H9 (cell line): ENCODE measurements at regions not wholly inside any gene's neighbourhood (a gene's known extent, or its start where the extent isn't known, plus 50 kb on each side); places are given as distances from the start of the nearest gene placed in this dataset.

ENCODE experiments used
- DNase-seq: peaks from one replicate; pipeline ENCODE4 v3.0.0-alpha.2; 2017
- H2AFZ ChIP-seq: one replicate; pipeline ENCODE4 v1.6.1; 2013; ENCODE audit warnings: mild to moderate bottlenecking, low read length, control low read depth, moderate library complexity
- H2AK5ac ChIP-seq: 2 replicates; pipeline ENCODE4 v1.6.1; 2013; ENCODE audit warnings: low read length, control low read depth, mixed read lengths; ENCODE audit not compliant: insufficient read length
- H2BK120ac ChIP-seq: one replicate; pipeline ENCODE4 v1.6.1; 2013; ENCODE audit warnings: low read depth, mild to moderate bottlenecking, low read length, control low read depth, inconsistent platforms; ENCODE audit not compliant: poor library complexity, severe bottlenecking
- H2BK12ac ChIP-seq: 2 replicates; pipeline ENCODE4 v1.6.1; 2013; ENCODE audit warnings: low read length, control low read depth, mixed read lengths, low read depth; ENCODE audit not compliant: insufficient read length
- H2BK15ac ChIP-seq: 2 replicates; pipeline ENCODE4 v1.6.1; 2013; ENCODE audit warnings: low read depth, low read length, control low read depth
- H2BK20ac ChIP-seq: one replicate; pipeline ENCODE4 v1.6.1; 2013; ENCODE audit warnings: low read depth, mild to moderate bottlenecking, low read length, control low read depth, inconsistent platforms; ENCODE audit not compliant: poor library complexity, severe bottlenecking
- H2BK5ac ChIP-seq: 2 replicates; pipeline ENCODE4 v1.6.1; 2013; ENCODE audit warnings: low read length, control low read depth, mixed read lengths; ENCODE audit not compliant: insufficient read length
- H3K14ac ChIP-seq: 2 replicates; pipeline ENCODE4 v1.6.1; 2013; ENCODE audit warnings: low read length, control low read depth; ENCODE audit not compliant: insufficient read depth
- H3K18ac ChIP-seq: 2 replicates; pipeline ENCODE4 v1.6.1; 2013; ENCODE audit warnings: low read depth, mild to moderate bottlenecking, mixed read lengths, low read length, control low read depth; ENCODE audit not compliant: insufficient read length
- H3K23ac ChIP-seq: 2 replicates; pipeline ENCODE4 v1.6.1; 2013; ENCODE audit warnings: low read length, control low read depth, mixed read lengths, low read depth; ENCODE audit not compliant: insufficient read length
- H3K23me2 ChIP-seq: 2 replicates; pipeline ENCODE4 v1.6.1; 2013; ENCODE audit warnings: low read depth, mild to moderate bottlenecking, mixed read lengths, low read length, control low read depth; ENCODE audit not compliant: insufficient read length, poor library complexity, severe bottlenecking
- H3K27ac ChIP-seq: 2 replicates; pipeline ENCODE4 v1.5.1; 2013; ENCODE audit warnings: low read length, control low read depth, mixed read lengths, low read depth; ENCODE audit not compliant: insufficient read length
- H3K27me3 ChIP-seq: 2 replicates; pipeline ENCODE4 v1.6.1; 2013; ENCODE audit warnings: low read length, control low read depth, inconsistent platforms; ENCODE audit not compliant: insufficient read depth
- H3K4ac ChIP-seq: 2 replicates; pipeline ENCODE4 v1.6.1; 2013; ENCODE audit warnings: low read depth, mild to moderate bottlenecking, control low read depth, inconsistent platforms, low read length, moderate library complexity
- H3K4me1 ChIP-seq: 2 replicates; pipeline ENCODE4 v1.6.1; 2013; ENCODE audit warnings: low read length, control low read depth, inconsistent platforms; ENCODE audit not compliant: insufficient read depth
- H3K4me2 ChIP-seq: 2 replicates; pipeline ENCODE4 v1.6.1; 2013; ENCODE audit warnings: low read length, control low read depth, mixed read lengths; ENCODE audit not compliant: insufficient read length, insufficient read depth
- H3K56ac ChIP-seq: 2 replicates; pipeline ENCODE4 v1.6.1; 2013; ENCODE audit warnings: low read depth, mild to moderate bottlenecking, mixed read lengths, low read length, control low read depth; ENCODE audit not compliant: insufficient read length
- H3K79me1 ChIP-seq: 2 replicates; pipeline ENCODE4 v1.6.1; 2013; ENCODE audit warnings: low read depth, mild to moderate bottlenecking, moderate library complexity, low read length, control low read depth, inconsistent platforms; ENCODE audit not compliant: insufficient read depth, poor library complexity, severe bottlenecking
- H3K79me2 ChIP-seq: 2 replicates; pipeline ENCODE4 v1.6.1; 2013; ENCODE audit warnings: low read length, control low read depth, inconsistent platforms; ENCODE audit not compliant: insufficient read depth
- H3K9ac ChIP-seq: 2 replicates; pipeline ENCODE4 v1.6.1; 2013; ENCODE audit warnings: low read length, control low read depth, mixed read lengths; ENCODE audit not compliant: insufficient read length; ENCODE audit errors: extremely low read depth
- H3K9me3 ChIP-seq: one replicate; pipeline ENCODE4 v1.6.1; 2013; ENCODE audit warnings: low read depth, low read length, inconsistent platforms; ENCODE audit not compliant: control insufficient read depth
- H3T11ph ChIP-seq: one replicate; pipeline ENCODE4 v1.6.1; 2013; ENCODE audit warnings: mild to moderate bottlenecking, low read length, control low read depth, inconsistent platforms
- H4K20me1 ChIP-seq: one replicate; pipeline ENCODE4 v1.6.1; 2013; ENCODE audit not compliant: control insufficient read depth, insufficient read length, insufficient read depth
- H4K5ac ChIP-seq: 2 replicates; pipeline ENCODE4 v1.6.1; 2013; ENCODE audit warnings: low read depth, mild to moderate bottlenecking, mixed read lengths, low read length, control low read depth; ENCODE audit not compliant: insufficient read length
- H4K8ac ChIP-seq: replicated peaks from 2 replicates; pipeline ENCODE4 v1.6.1; 2013; ENCODE audit warnings: low read length, control low read depth, mixed read lengths, low read depth; ENCODE audit not compliant: insufficient read length
- H4K91ac ChIP-seq: 2 replicates; pipeline ENCODE4 v1.6.1; 2013; ENCODE audit warnings: low read depth, mild to moderate bottlenecking, moderate library complexity, mixed read lengths, low read length, control low read depth; ENCODE audit not compliant: insufficient read length
- H3K27ac Mint-ChIP-seq, 3 experiments: 2 replicates in 2 of 3; 3 replicates in 1 of 3; pipeline ENCODE4 v1.8.0; 2020 to 2021; ENCODE audit warnings: mixed read lengths in 3 of 3, mild to moderate bottlenecking in 1 of 3, moderate library complexity in 1 of 3
- H3K27me3 Mint-ChIP-seq: 2 replicates; pipeline ENCODE4 v1.8.0; 2021; ENCODE audit warnings: low read depth, mild to moderate bottlenecking, moderate library complexity, mixed read lengths
- H3K36me3 Mint-ChIP-seq, 3 experiments: 2 replicates in 2 of 3; 3 replicates in 1 of 3; pipeline ENCODE4 v1.8.0; 2020 to 2021; ENCODE audit warnings: low read depth in 3 of 3, mixed read lengths in 3 of 3; ENCODE audit not compliant: insufficient read depth in 1 of 3
- H3K4me1 Mint-ChIP-seq, 2 experiments: 2 replicates each; pipeline ENCODE4 v1.8.0; 2020; ENCODE audit warnings: mixed read lengths in 2 of 2
- H3K4me3 Mint-ChIP-seq, 2 experiments: 2 replicates in 1 of 2; 3 replicates in 1 of 2; pipeline ENCODE4 v1.8.0; 2020 to 2021; ENCODE audit warnings: mild to moderate bottlenecking in 2 of 2, mixed read lengths in 2 of 2, moderate library complexity in 1 of 2
- H3K9me3 Mint-ChIP-seq, 2 experiments: 2 replicates in 1 of 2; 3 replicates in 1 of 2; pipeline ENCODE4 v1.8.0; 2020; ENCODE audit warnings: mild to moderate bottlenecking in 2 of 2, mixed read lengths in 2 of 2, moderate library complexity in 1 of 2
- CTCF ChIP-seq: fragments of 200-600 bp; sonication (generic); conservative IDR thresholded peaks from 3 replicates; pipeline ENCODE4 v1.8.0; 2021; ENCODE audit warnings: antibody characterized with exemption, mild to moderate bottlenecking
- WGBS: extraction: QIAGEN DNeasy Blood & Tissue Kit; methylation state at CpG from one replicate; pipeline ENCODE4 v1.1.7; 2013; ENCODE audit warnings: missing lambda C conversion rate, low lambda C conversion rate, mixed read lengths; ENCODE audit not compliant: insufficient read length; ENCODE audit errors: extremely low coverage; 5-methylcytosine and 5-hydroxymethylcytosine counted together

DNA sequence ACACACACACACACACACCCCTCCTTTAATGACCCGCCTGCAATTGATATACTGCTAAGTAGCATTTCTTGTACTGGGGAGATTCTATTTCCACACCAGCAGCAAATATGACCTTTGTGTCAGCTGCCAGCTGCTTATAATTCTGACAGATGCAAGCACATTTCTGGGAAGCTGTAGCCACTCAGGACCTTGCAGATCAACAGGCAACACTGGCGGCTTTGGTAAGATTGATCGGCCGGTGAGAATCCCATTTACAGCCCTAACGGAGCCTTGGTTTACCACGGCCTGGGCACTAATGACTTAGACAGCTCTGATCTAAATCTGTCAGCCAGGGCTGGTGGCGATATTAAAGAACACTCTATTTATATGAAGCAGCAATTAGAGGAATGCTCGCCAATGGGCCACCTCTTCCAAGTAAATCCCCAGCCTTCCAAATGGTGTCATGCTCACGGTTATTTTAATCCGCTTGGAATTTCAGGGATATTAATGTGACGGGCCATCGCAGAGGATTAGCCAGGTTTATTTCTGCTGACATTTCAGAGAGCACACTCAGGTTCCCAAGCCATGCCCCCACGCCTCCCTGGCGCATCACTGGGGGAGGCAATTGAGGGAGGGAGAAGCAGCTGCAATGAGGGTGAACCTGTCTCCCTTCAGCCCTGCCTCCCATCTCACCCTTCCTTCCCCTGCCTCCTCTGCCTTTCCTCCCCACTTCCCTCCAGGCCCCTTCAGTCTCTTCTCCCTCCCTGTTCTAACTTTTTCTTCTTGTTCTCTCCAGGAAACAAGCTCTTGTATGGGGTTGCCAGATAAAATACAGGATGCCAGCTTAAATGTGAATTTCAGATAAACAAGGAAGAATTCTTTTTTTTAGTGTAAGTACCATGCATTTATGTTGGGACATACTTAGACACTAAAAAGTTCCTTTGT, 287.0 kb downstream of the TLE3 start:
- Histone ChIP-seq H3K14ac (no peak overlapping the region), H2AFZ (no peak overlapping the region), H4K8ac (no peak overlapping the region), H3K9me3 (no peaks in the 10 kb centered on the region), H2BK20ac (no peak overlapping the region), H3T11ph (no peak overlapping the region), H3K79me1 (no peaks in the 10 kb centered on the region), H3K4me1 (peaks cover 4% of the 10 kb centered on the region; the same call in 1 of the 2 replicates), H3K4ac (no peak overlapping the region), H2BK120ac (no peak overlapping the region), H3K18ac (no peak overlapping the region), H3K56ac (no peak overlapping the region), H3K27ac (no peak overlapping the region), H4K5ac (no peak overlapping the region), H3K9ac (no peak overlapping the region), H2BK5ac (no peak overlapping the region), H2AK5ac (no peak overlapping the region), H3K27me3 (no peaks in the 10 kb centered on the region), H3K79me2 (no peaks in the 10 kb centered on the region), H3K4me2 (no peak overlapping the region), H3K23me2 (no peaks in the 10 kb centered on the region), H2BK15ac (no peak overlapping the region), H4K91ac (no peak overlapping the region), H2BK12ac (no peak overlapping the region), H3K23ac (no peak overlapping the region), H4K20me1 (no peaks in the 10 kb centered on the region)
- Mint-ChIP-seq H3K27me3 (peaks cover 14% of the 10 kb centered on the region), H3K27ac (no peak overlapping the region; a peak in 1 of 7 replicates), H3K4me3 (no peak overlapping the region), H3K9me3 (no peaks in the 10 kb centered on the region), H3K36me3 (no peaks in the 10 kb centered on the region; a peak in 1 of 7 replicates), H3K4me1 (peaks cover 15 to 19% of the 10 kb centered on the region in 2 experiments)
- no peak for DNase-seq
- no CpG with 5 or more reads among the region's 14 CpGs for WGBS
- TF ChIP-seq CTCF, result no peak
